Ishikawa (cell line): ENCODE measurements at regions not wholly inside any gene's neighbourhood (a gene's known extent, or its start where the extent isn't known, plus 50 kb on each side); places are given as distances from the start of the nearest gene placed in this dataset.

Experiments used
- CEBPB ChIP-seq: IDR thresholded peaks from 2 replicates; pipeline ENCODE4 v1.6.1; 2012
- CREB1 ChIP-seq: IDR thresholded peaks from 2 replicates; pipeline ENCODE4 v1.6.1; 2012; ENCODE audit warnings: low read depth
- EP300 ChIP-seq: IDR thresholded peaks from 2 replicates; pipeline ENCODE4 v1.6.1; 2012; ENCODE audit warnings: borderline replicate concordance
- FOXM1 ChIP-seq: IDR thresholded peaks from 2 replicates; pipeline ENCODE4 v1.6.1; 2012; ENCODE audit warnings: low read depth, borderline replicate concordance
- MAX ChIP-seq: IDR thresholded peaks from 2 replicates; pipeline ENCODE4 v1.6.1; 2012
- NFIC ChIP-seq: IDR thresholded peaks from 2 replicates; pipeline ENCODE4 v1.6.1; 2012
- RAD21 ChIP-seq: IDR thresholded peaks from 2 replicates; pipeline ENCODE4 v1.6.1; 2012; ENCODE audit warnings: low read depth
- TAF1 ChIP-seq: IDR thresholded peaks from 2 replicates; pipeline ENCODE4 v1.6.1; 2012; ENCODE audit warnings: low read depth, mild to moderate bottlenecking
- TEAD4 ChIP-seq: IDR thresholded peaks from 2 replicates; pipeline ENCODE4 v1.6.1; 2012
- YY1 ChIP-seq: IDR thresholded peaks from 2 replicates; pipeline ENCODE4 v1.6.1; 2012; ENCODE audit warnings: low read depth
- ZBTB7A ChIP-seq: IDR thresholded peaks from 2 replicates; pipeline ENCODE4 v1.6.1; 2012; ENCODE audit warnings: low read depth
- TF ChIP-seq, protein P1 (sequence below): IDR thresholded peaks from 2 replicates; pipeline ENCODE4 v1.6.1; 2012

DNA sequence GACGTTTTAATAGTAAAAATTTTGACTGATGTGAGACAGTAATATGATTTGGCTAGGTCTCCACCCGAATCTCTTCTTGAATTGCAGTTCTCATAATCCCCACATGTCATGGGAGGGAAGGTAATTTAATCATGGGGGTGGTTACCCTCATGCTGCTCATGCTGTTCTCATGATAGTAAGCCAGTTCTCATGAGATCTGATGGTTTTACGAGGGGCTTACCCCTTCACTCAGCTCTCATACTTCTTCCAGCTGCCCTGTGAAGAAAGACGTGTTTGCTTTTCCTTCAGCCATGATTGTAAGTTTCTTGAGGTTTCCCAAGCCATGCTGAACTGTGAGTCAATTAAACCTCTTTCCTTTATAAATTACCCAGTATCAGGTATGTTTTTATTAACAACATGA, 327.0 kb upstream of the CDH7 start:
- TF ChIP-seq FOXM1 = no peak
- TF ChIP-seq CREB1 = no peak
- no peak for TF ChIP-seq EP300
- TF ChIP-seq CEBPB = no peak
- no peak for TF ChIP-seq NFIC
- no peak for TF ChIP-seq TEAD4
- TF ChIP-seq, protein P1, sequence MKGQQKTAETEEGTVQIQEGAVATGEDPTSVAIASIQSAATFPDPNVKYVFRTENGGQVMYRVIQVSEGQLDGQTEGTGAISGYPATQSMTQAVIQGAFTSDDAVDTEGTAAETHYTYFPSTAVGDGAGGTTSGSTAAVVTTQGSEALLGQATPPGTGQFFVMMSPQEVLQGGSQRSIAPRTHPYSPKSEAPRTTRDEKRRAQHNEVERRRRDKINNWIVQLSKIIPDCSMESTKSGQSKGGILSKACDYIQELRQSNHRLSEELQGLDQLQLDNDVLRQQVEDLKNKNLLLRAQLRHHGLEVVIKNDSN = no peak
- TF ChIP-seq TAF1 = no peak
- no peak for TF ChIP-seq ZBTB7A
- TF ChIP-seq MAX = no peak
- no peak for TF ChIP-seq RAD21
- no peak for TF ChIP-seq YY1
